Sigmoid colon (tissue), 4 donors: ENCODE measurements at regions not wholly inside any gene's neighbourhood (a gene's known extent, or its start where the extent isn't known, plus 50 kb on each side); places are given as distances from the start of the nearest gene placed in this dataset.

Experiments used
- CTCF ChIP-seq, 4 experiments: fragments of 450-650 bp in 3 of 4; fragments of 200-600 bp in 1 of 4; IDR thresholded peaks; one replicate each; pipeline ENCODE4 v1.5.1; 2016 to 2019; ENCODE audit warnings: antibody characterized with exemption in 4 of 4, mild to moderate bottlenecking in 3 of 4, moderate library complexity in 2 of 4
- EP300 ChIP-seq, 4 donors: sonication (generic); formaldehyde crosslinking; IDR thresholded peaks; one replicate each; pipeline ENCODE4 v1.6.1; 2017; ENCODE audit warnings: antibody characterized with exemption in 4 of 4
- POLR2A ChIP-seq, 2 donors: fragments of 450-650 bp; IDR thresholded peaks; one replicate each; pipeline ENCODE4 v1.6.1; 2016; ENCODE audit warnings: antibody characterized with exemption in 2 of 2, mild to moderate bottlenecking in 2 of 2, moderate library complexity in 2 of 2

- TF ChIP-seq POLR2A (IDR thresholded peaks at IDR 0.05) (no peak), CTCF (IDR thresholded peaks at IDR 0.05) (no peak), EP300 (IDR thresholded peaks at IDR 0.05) (no peak)
These were observed 243.2 kb downstream of the ATG4C start for GRCh38 chr1:63027176-63027575.
